ENCODE measurements at regions not wholly inside any gene's neighbourhood (a gene's known extent, or its start where the extent isn't known, plus 50 kb on each side); places are given as distances from the start of the nearest gene placed in this dataset.

DNA sequence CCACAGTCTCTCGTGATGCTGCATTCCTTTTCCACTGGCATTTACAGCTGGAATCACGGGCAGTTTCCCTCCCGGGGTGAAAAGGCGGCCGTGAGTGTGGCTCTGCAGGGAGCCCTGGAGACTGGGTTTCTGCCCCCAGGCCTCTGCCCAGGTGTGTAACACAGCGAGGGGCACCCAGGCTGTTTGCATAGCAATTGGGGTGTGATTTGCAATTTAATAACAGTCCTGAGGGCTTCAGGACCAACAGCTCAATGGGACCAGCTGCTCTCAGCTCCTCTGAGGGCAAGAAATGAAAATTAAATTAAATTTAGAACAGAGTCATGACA, 99.0 kb upstream of the SHOX start:
- no peak for TF ChIP-seq POLR2A (IDR thresholded peaks at IDR 0.05)
- TF ChIP-seq, protein P1, sequence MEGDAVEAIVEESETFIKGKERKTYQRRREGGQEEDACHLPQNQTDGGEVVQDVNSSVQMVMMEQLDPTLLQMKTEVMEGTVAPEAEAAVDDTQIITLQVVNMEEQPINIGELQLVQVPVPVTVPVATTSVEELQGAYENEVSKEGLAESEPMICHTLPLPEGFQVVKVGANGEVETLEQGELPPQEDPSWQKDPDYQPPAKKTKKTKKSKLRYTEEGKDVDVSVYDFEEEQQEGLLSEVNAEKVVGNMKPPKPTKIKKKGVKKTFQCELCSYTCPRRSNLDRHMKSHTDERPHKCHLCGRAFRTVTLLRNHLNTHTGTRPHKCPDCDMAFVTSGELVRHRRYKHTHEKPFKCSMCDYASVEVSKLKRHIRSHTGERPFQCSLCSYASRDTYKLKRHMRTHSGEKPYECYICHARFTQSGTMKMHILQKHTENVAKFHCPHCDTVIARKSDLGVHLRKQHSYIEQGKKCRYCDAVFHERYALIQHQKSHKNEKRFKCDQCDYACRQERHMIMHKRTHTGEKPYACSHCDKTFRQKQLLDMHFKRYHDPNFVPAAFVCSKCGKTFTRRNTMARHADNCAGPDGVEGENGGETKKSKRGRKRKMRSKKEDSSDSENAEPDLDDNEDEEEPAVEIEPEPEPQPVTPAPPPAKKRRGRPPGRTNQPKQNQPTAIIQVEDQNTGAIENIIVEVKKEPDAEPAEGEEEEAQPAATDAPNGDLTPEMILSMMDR (IDR thresholded peaks at IDR 0.05): no peak

All from Peyer's patch (tissue), 4 donors.